IPS-NIHi7 (cell line): ENCODE measurements at regions not wholly inside any gene's neighbourhood (a gene's known extent, or its start where the extent isn't known, plus 50 kb on each side); places are given as distances from the start of the nearest gene placed in this dataset.
A peak's percentile ranks its signal among the peaks of the same experiment; 100 is the strongest.
"Not testable (repeated sequence)": the region's sequence is repeated elsewhere in the genome, so short reads cannot be mapped to it uniquely, and the experiment has no call there.

Experiments
- DNase-seq: peaks from one replicate; pipeline ENCODE4 v3.0.0; 2012; ENCODE audit warnings: mixed read lengths; ENCODE audit errors: extremely low spot score

GRCh38 chr16:5220705-5221104, 123.1 kb upstream of the EEF2KMT start:
- no peak for DNase-seq

- DNase-seq = no peak
Observed at GRCh38 chr16:5216441-5217080, 119.0 kb upstream of the EEF2KMT start.

- no peak for DNase-seq
Observed at GRCh38 chr16:5215901-5216300, 118.3 kb upstream of the EEF2KMT start.

- DNase-seq = no peak
Observed at GRCh38 chr16:5214466-5214865, 116.9 kb upstream of the EEF2KMT start.

GRCh38 chr16:5212501-5212900, 114.9 kb upstream of the EEF2KMT start:
- not testable (repeated sequence) for DNase-seq

- not testable (repeated sequence) for DNase-seq
Observed at GRCh38 chr16:5207862-5208498, 110.4 kb upstream of the EEF2KMT start.

- no peak for DNase-seq
Observed at GRCh38 chr16:5207001-5207523, 109.5 kb upstream of the EEF2KMT start.

GRCh38 chr16:5206331-5206990, 108.9 kb upstream of the EEF2KMT start:
- DNase-seq = no peak

- no peak for DNase-seq
Observed at GRCh38 chr16:5205361-5206040, 107.9 kb upstream of the EEF2KMT start.

GRCh38 chr16:5203675-5204074, 106.1 kb upstream of the EEF2KMT start:
- DNase-seq = not testable (repeated sequence)

- no peak for DNase-seq
Observed at GRCh38 chr16:5200123-5200522, 102.5 kb upstream of the EEF2KMT start.

GRCh38 chr16:5196204-5196603, 98.6 kb upstream of the EEF2KMT start:
- DNase-seq = no peak

GRCh38 chr16:5193861-5194260, 96.3 kb upstream of the EEF2KMT start:
- no peak for DNase-seq

- no peak for DNase-seq
Observed at GRCh38 chr16:5188989-5189352, 91.4 kb upstream of the EEF2KMT start.

GRCh38 chr16:5188318-5188988, 90.9 kb upstream of the EEF2KMT start:
- peak; percentile 32 for DNase-seq

GRCh38 chr16:5187402-5187952, 89.9 kb upstream of the EEF2KMT start:
- no peak for DNase-seq

GRCh38 chr16:5186381-5186903, 88.8 kb upstream of the EEF2KMT start:
- no peak for DNase-seq

- peak; percentile 61 for DNase-seq
Observed at GRCh38 chr16:5176505-5176904, 78.9 kb upstream of the EEF2KMT start.

GRCh38 chr16:5175266-5175665, 77.7 kb upstream of the EEF2KMT start:
- no peak for DNase-seq

GRCh38 chr16:5166486-5166885, 68.9 kb upstream of the EEF2KMT start:
- peak; percentile 20 for DNase-seq

GRCh38 chr16:5165429-5165828, 67.8 kb upstream of the EEF2KMT start:
- DNase-seq = not testable (repeated sequence)
